Loucy (cell line): ENCODE measurements at regions not wholly inside any gene's neighbourhood (a gene's known extent, or its start where the extent isn't known, plus 50 kb on each side); places are given as distances from the start of the nearest gene placed in this dataset.
"Not testable (repeated sequence)": the region's sequence is repeated elsewhere in the genome, so short reads cannot be mapped to it uniquely, and the experiment has no call there.

ENCODE experiments used
- H2AFZ ChIP-seq: fragments of 200-600 bp; sonication (generic); 2 replicates; pipeline ENCODE4 v1.6.0; 2016; ENCODE audit warnings: antibody characterized with exemption, mild to moderate bottlenecking, low read length, moderate library complexity
- H3F3A ChIP-seq: fragments of 200-600 bp; 2 replicates; pipeline ENCODE4 v1.6.0; 2016; ENCODE audit warnings: antibody characterized with exemption, low read depth, mild to moderate bottlenecking
- H3K27me3 ChIP-seq: fragments of 200-600 bp; sonication (generic); 2 replicates; pipeline ENCODE4 v1.6.1; 2014; ENCODE audit warnings: low read length, mild to moderate bottlenecking; ENCODE audit not compliant: insufficient read depth, poor library complexity, severe bottlenecking
- H3K36me3 ChIP-seq: fragments of 200-600 bp; sonication (generic); 2 replicates; pipeline ENCODE4 v1.6.1; 2016; ENCODE audit warnings: low read length; ENCODE audit not compliant: insufficient read depth
- H3K4me1 ChIP-seq: fragments of 200-600 bp; sonication (generic); 2 replicates; pipeline ENCODE4 v1.5.1; 2014; ENCODE audit warnings: low read length, mild to moderate bottlenecking; ENCODE audit not compliant: insufficient read depth, poor library complexity, severe bottlenecking
- H3K4me2 ChIP-seq: fragments of 200-600 bp; sonication (generic); 2 replicates; pipeline ENCODE4 v1.6.0; 2014; ENCODE audit warnings: antibody characterized with exemption, low read length, low read depth, mild to moderate bottlenecking; ENCODE audit not compliant: poor library complexity, severe bottlenecking
- H3K4me3 ChIP-seq: fragments of 200-600 bp; sonication (generic); 2 replicates; pipeline ENCODE4 v1.5.1; 2014; ENCODE audit warnings: low read length, mild to moderate bottlenecking, mixed read lengths; ENCODE audit not compliant: poor library complexity, severe bottlenecking
- H3K79me2 ChIP-seq: fragments of 200-600 bp; sonication (generic); 2 replicates; pipeline ENCODE4 v1.6.1; 2014; ENCODE audit warnings: low read length; ENCODE audit not compliant: insufficient read depth
- H3K9ac ChIP-seq: fragments of 200-600 bp; sonication (generic); 2 replicates; pipeline ENCODE4 v1.6.0; 2014; ENCODE audit warnings: mild to moderate bottlenecking, low read depth, low read length, moderate library complexity; ENCODE audit not compliant: poor library complexity, severe bottlenecking
- H3K9me2 ChIP-seq: fragments of 200-600 bp; sonication (generic); replicated peaks from 2 replicates; pipeline ENCODE4 v1.6.1; 2016; ENCODE audit warnings: low read depth, low read length, mixed read lengths
- H3K9me3 ChIP-seq: fragments of 200-600 bp; sonication (generic); 2 replicates; pipeline ENCODE4 v1.6.1; 2014; ENCODE audit warnings: mild to moderate bottlenecking, antibody characterized with exemption, low read length, low read depth; ENCODE audit not compliant: insufficient read depth
- H4K20me1 ChIP-seq: fragments of 200-600 bp; sonication (generic); 2 replicates; pipeline ENCODE4 v1.6.0; 2014; ENCODE audit warnings: antibody characterized with exemption, low read length, mild to moderate bottlenecking; ENCODE audit not compliant: insufficient read depth, poor library complexity, severe bottlenecking
- CTCF ChIP-seq: fragments of 200-600 bp; sonication (generic); conservative IDR thresholded peaks from 2 replicates; pipeline ENCODE4 v1.5.1; 2014; ENCODE audit warnings: mild to moderate bottlenecking, antibody characterized with exemption, low read length
- EZH2phosphoT487 ChIP-seq: fragments of 200-600 bp; IDR thresholded peaks from 2 replicates; pipeline ENCODE4 v1.6.1; 2018; ENCODE audit warnings: antibody characterized with exemption, mild to moderate bottlenecking, moderate library complexity, borderline replicate concordance

- Histone ChIP-seq H3K9me2 (no peaks in the 10 kb centered on the region), H3K27me3 (no peaks in the 10 kb centered on the region), H3K79me2 (no peaks in the 10 kb centered on the region), H3K4me3 (no peak overlapping the region), H3K9ac (no peak overlapping the region), H4K20me1 (no peaks in the 10 kb centered on the region), H2AFZ (no peak overlapping the region), H3K36me3 (no peaks in the 10 kb centered on the region), H3F3A (no peaks in the 10 kb centered on the region), H3K4me1 (no peaks in the 10 kb centered on the region), H3K4me2 (no peak overlapping the region), H3K9me3 (no peaks in the 10 kb centered on the region)
- no peak for TF ChIP-seq EZH2phosphoT487
- no peak for TF ChIP-seq CTCF
Observed at GRCh38 chr13:89393758-89394304, 1722.7 kb downstream of the SLITRK5 start.

- Histone ChIP-seq H3K9me3 (no peaks in the 10 kb centered on the region), H3K9me2 (no peaks in the 10 kb centered on the region), H4K20me1 (no peaks in the 10 kb centered on the region), H3F3A (no peaks in the 10 kb centered on the region), H3K4me2 (no peak overlapping the region), H3K4me1 (no peaks in the 10 kb centered on the region), H2AFZ (no peak overlapping the region), H3K36me3 (no peaks in the 10 kb centered on the region), H3K4me3 (no peak overlapping the region), H3K79me2 (no peaks in the 10 kb centered on the region), H3K9ac (no peak overlapping the region), H3K27me3 (no peaks in the 10 kb centered on the region)
- TF ChIP-seq EZH2phosphoT487 (no peak), CTCF (no peak)
Observed at GRCh38 chr13:89401264-89401675, 1730.1 kb downstream of the SLITRK5 start.

DNA sequence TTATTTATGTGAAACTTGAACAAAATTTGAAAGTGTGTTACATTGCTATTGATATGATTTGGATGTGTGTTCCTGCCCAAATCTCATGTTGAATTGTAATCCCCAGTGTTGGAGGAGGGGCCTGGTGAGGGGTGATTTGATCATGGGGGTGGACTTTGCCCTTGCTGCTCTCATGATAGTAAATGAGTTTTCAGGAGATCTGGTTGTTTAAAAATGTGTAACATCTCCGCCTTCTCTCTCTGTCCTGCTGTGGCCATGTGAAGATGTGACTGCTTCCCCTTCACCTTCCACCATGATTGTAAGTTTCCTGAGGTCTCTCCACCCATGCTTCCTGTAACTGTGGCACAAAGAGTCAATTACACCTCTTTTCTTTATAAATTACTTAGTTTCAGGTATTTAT lies 1731.0 kb downstream of the SLITRK5 start:
- Histone ChIP-seq H2AFZ (no peak overlapping the region), H3K4me2 (no peak overlapping the region)

DNA sequence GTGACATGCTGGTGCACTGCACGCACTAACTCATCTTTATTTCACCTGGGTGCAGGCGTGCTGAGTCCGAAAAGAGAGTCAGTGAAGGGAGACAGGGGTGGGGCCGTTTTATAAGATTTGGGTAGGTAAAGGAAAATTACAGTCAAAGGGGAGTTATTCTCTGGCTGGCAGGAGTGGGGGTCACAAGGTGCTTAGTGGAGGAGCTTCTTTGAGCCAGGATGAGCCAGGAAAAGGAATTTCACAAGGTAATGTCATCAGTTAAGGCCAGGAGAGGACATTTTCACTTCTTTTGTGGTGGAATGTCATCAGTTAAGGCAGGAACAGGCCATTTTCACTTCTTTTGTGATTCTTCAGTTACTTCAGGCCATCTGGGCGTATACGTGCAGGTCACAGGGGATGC lies 1734.9 kb downstream of the SLITRK5 start:
- H3K9ac ChIP-seq, H3K4me1 ChIP-seq, H4K20me1 ChIP-seq, H3K9me2 ChIP-seq, H3K4me2 ChIP-seq, H3F3A ChIP-seq, H3K36me3 ChIP-seq, H3K27me3 ChIP-seq, H2AFZ ChIP-seq, H3K79me2 ChIP-seq, H3K9me3 ChIP-seq, H3K4me3 ChIP-seq: not testable (repeated sequence)

More for the DNA sequence above, 1731.0 kb downstream of the SLITRK5 start:
- no peaks in the 10 kb centered on the region for H3K9me3 ChIP-seq
- H3K4me1 ChIP-seq, result no peaks in the 10 kb centered on the region
- no peak overlapping the region for H3K4me3 ChIP-seq
- no peaks in the 10 kb centered on the region for H3K27me3 ChIP-seq
- no peak for TF ChIP-seq EZH2phosphoT487
- no peak for TF ChIP-seq CTCF
- no peaks in the 10 kb centered on the region for H3K9me2 ChIP-seq
- no peaks in the 10 kb centered on the region for H4K20me1 ChIP-seq
- H3K36me3 ChIP-seq, result no peaks in the 10 kb centered on the region
- no peaks in the 10 kb centered on the region for H3K79me2 ChIP-seq
- H3F3A ChIP-seq, result no peaks in the 10 kb centered on the region
- H3K9ac ChIP-seq, result no peak overlapping the region
